ENCODE measurements at regions not wholly inside any gene's neighbourhood (a gene's known extent, or its start where the extent isn't known, plus 50 kb on each side); places are given as distances from the start of the nearest gene placed in this dataset.

- no peak for DNase-seq
Observed at GRCh38 chr13:72316716-72317115, 410.7 kb downstream of the MZT1 start.

GRCh38 chr13:72315312-72315711 is 412.1 kb downstream of the MZT1 start:
- no peak for DNase-seq

DNA sequence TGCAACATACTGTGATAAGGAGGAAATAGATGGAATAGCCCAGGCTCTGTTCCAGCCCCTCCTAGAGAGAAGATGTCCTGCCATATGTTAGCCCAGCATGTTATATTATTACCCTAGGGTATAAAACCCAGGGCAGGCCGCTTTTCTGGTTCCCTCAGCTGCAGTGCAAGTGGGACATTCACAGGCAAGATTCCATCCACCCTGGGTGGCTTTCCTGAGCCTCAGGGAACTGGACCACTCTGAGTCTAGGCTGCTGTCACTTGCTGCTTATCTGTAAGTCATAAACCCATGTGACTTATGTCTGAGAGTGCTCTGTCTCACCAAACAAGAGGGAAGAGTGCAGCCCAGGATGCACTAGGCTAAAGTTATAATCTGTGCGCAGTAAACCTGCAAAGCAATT is 413.2 kb downstream of the MZT1 start:
- DNase-seq: no peak

GRCh38 chr13:72313546-72313945 is 413.9 kb downstream of the MZT1 start:
- no peak for DNase-seq

GRCh38 chr13:72303941-72304746 is 423.3 kb downstream of the MZT1 start:
- DNase-seq: no peak

- DNase-seq: no peak
Observed at GRCh38 chr13:72296246-72296645, 429.2 kb upstream of the DACH1 start.

GRCh38 chr13:72295153-72295552 is 428.1 kb upstream of the DACH1 start:
- DNase-seq: no peak

- DNase-seq: no peak
Observed at GRCh38 chr13:72293206-72293605, 426.2 kb upstream of the DACH1 start.

GRCh38 chr13:72290962-72291681 is 424.1 kb upstream of the DACH1 start:
- DNase-seq: no peak

GRCh38 chr13:72286421-72286820 is 419.4 kb upstream of the DACH1 start:
- no peak for DNase-seq

DNA sequence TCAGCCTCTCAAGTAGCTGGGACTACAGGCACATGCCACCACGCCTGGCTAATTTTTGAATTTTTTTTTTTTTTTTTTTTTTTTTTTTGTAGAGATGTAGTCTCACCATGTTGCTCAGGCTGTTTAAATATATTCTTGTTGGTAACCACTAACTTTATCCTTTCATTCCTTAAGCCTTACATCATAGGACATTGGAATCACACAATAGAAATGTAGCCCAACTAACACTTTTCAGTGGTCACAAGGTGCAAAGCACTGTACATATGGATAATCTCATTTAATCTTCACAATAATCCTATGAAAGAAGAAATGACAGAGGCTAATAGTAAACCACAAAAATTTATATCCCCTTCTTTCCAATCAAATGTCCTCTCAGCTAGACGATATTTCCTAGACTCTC is 417.8 kb upstream of the DACH1 start:
- no peak for DNase-seq

DNA sequence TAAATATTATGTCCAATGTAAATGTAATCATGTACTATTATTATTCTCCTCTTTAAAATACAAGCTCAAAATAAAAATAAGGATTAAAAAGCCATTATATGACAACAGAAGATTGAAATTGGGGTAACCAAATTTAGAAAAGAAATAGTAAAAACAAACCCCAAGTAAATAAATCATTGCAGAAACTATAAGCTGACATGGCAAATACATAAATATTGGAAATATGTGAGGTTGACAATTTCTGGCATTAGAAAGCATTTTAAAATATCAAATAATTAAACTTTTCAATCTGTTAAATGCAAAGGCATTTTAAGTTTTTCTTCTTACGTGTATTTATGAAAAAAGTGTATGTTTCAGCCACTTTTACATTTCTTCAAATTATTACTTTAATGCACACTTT is 394.7 kb upstream of the DACH1 start:
- DNase-seq: no peak

GRCh38 chr13:72259528-72259927 is 392.5 kb upstream of the DACH1 start:
- DNase-seq: no peak

DNA sequence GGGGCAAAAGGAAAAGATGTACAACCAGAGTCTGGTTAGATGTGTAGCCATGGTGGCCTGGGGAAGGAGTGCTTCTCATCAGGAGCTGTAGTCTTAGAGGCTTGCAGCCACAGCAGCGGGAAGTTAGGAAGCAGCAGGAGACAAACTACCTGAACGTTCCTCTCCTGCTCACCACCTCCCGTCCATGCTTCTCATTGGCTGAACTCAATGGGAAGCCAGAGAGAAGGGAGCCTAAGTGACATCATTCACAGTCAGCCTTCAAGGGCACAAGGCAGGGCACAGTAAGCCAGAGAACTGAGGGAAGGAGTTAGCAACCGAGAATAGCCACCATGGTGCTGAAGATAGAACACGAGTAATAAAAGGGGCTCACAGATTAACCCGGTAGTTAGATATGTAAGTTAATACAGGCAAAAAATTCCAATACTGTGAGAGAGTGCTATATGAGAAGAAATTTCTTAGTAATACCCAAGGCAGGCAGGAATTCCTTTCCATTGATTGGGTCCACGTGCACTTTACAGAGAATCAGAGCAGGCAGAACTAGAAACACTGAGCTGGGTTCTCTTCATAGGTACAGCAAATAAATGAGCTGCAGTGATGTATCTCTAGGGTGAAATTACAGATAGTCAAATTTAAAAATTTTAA is 391.5 kb upstream of the DACH1 start:
- DNase-seq: no peak

GRCh38 chr13:72255908-72256307 is 388.9 kb upstream of the DACH1 start:
- no peak for DNase-seq

GRCh38 chr13:72253754-72254153 is 386.8 kb upstream of the DACH1 start:
- no peak for DNase-seq

GRCh38 chr13:72246396-72246795 is 379.4 kb upstream of the DACH1 start:
- no peak for DNase-seq

GRCh38 chr13:72244788-72245187 is 377.8 kb upstream of the DACH1 start:
- no peak for DNase-seq

DNA sequence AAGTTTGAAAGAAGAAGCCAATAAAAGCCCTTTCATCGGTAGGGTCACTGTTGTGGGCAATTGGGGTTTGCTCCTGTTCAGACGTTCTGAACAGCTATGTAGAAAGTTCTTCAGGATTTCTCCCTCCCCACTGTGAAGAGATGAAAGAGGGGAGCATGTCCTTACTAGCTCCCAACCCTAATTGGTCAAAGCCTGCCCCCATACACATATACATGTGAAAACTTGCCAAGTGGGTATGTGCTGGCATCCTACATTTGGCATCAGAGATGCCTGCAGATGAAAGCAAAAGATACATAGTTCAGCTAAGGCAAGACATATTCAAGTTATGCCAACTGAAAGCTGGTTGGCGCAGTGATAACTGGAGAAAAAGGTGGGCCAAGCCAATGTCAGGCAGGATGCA is 363.1 kb upstream of the DACH1 start:
- no peak for DNase-seq

DNA sequence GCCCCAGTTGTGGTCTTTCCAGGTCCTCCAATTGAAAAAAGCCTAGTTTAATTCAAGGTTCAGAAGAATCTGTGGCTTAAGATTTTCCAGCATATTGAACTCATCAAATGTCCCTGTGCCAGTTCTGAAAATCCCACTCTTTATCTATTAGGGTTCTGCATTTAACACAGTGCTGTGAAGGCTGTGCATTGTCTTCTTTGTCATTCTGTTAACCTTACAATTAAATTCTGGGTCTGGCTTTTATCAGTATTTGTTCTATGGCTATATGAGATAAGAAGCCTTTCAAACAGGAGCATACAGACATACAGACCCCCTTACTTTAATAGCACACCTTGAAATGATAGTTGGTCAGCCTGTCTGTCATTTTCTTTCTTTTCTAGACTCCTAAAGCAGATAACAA is 362.1 kb upstream of the DACH1 start:
- DNase-seq: no peak

DNA sequence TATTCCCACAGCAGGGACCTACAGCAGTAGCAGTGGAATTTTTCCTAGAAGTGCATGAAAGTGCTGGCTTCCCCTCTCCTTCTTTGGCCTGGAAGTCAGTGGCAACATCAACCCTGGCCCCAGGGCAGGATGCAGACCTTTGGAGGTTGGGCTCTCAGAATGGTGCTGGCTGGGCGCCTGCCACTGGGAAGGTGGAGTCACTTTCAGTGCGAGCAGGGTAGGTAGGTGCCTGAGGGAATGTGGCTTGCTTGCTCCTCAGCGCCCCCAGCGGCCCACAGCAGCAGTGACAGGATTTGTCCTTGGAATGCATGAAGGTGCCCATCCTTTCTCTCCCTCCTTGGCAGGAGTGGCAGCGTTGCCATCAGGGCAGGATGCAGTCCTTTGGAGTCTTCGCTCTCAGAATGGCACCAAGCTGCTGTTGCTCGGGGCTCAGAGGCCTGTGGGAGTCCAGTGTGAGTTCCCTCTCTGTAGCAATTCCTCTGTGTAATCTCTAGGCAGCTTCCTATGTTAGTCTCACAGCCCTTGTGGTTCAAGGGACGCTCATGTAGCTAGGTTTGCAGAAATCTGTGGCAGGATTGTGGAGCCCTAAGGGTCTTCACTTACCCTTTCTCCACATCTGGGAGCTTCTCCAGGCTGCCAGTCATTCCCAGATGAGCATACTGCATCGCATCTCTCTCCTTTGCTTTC is 354.4 kb upstream of the DACH1 start:
- DNase-seq: peak in 1 of 2 experiments; percentile 16

DNA sequence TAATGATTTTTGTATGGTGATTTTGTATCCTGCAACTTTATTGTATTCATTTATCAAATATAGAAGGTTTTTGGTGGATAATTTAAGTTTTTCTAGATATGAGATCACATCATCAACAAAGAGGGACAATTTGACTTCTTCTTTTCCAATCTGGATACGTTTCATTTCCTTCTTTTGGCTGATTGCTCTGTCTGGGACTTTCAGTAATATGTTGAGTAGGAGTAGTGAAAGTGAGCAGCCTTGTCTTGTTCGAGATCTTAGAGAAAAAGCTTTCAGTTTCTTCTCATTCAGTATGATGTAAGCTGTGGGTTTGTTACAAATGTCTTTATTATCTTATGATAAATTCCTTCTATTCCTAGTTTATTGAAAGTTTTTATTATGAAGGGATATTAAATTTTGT is 352.0 kb upstream of the DACH1 start:
- no peak for DNase-seq

DNA sequence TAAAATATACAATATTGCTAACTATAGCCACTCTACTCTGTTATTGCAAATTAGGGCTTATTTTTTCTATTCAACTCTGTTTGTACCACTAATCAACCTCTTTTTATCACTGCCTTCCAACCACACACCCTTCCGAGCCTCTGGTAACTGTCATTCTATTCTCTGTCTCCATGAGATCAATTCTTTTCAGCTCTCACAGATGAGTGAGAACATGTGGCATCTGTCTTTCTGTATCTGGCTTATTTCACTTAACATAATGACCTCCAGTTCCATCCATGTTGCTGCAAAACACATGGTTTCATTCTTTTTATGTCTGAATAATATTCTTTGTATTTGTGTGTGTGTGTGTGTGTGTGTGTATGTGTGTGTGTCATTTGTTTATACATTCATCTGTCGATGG is 350.1 kb upstream of the DACH1 start:
- DNase-seq: no peak
